H9 (cell line): ENCODE measurements at regions not wholly inside any gene's neighbourhood (a gene's known extent, or its start where the extent isn't known, plus 50 kb on each side); places are given as distances from the start of the nearest gene placed in this dataset.

Experiments
- DNase-seq: peaks from one replicate; pipeline ENCODE4 v3.0.0-alpha.2; 2017
- H2AFZ ChIP-seq: one replicate; pipeline ENCODE4 v1.6.1; 2013; ENCODE audit warnings: mild to moderate bottlenecking, low read length, control low read depth, moderate library complexity
- H2AK5ac ChIP-seq: 2 replicates; pipeline ENCODE4 v1.6.1; 2013; ENCODE audit warnings: low read length, control low read depth, mixed read lengths; ENCODE audit not compliant: insufficient read length
- H2BK120ac ChIP-seq: one replicate; pipeline ENCODE4 v1.6.1; 2013; ENCODE audit warnings: low read depth, mild to moderate bottlenecking, low read length, control low read depth, inconsistent platforms; ENCODE audit not compliant: poor library complexity, severe bottlenecking
- H2BK12ac ChIP-seq: 2 replicates; pipeline ENCODE4 v1.6.1; 2013; ENCODE audit warnings: low read length, control low read depth, mixed read lengths, low read depth; ENCODE audit not compliant: insufficient read length
- H2BK15ac ChIP-seq: 2 replicates; pipeline ENCODE4 v1.6.1; 2013; ENCODE audit warnings: low read depth, low read length, control low read depth
- H2BK20ac ChIP-seq: one replicate; pipeline ENCODE4 v1.6.1; 2013; ENCODE audit warnings: low read depth, mild to moderate bottlenecking, low read length, control low read depth, inconsistent platforms; ENCODE audit not compliant: poor library complexity, severe bottlenecking
- H2BK5ac ChIP-seq: 2 replicates; pipeline ENCODE4 v1.6.1; 2013; ENCODE audit warnings: low read length, control low read depth, mixed read lengths; ENCODE audit not compliant: insufficient read length
- H3K14ac ChIP-seq: 2 replicates; pipeline ENCODE4 v1.6.1; 2013; ENCODE audit warnings: low read length, control low read depth; ENCODE audit not compliant: insufficient read depth
- H3K18ac ChIP-seq: 2 replicates; pipeline ENCODE4 v1.6.1; 2013; ENCODE audit warnings: low read depth, mild to moderate bottlenecking, mixed read lengths, low read length, control low read depth; ENCODE audit not compliant: insufficient read length
- H3K23ac ChIP-seq: 2 replicates; pipeline ENCODE4 v1.6.1; 2013; ENCODE audit warnings: low read length, control low read depth, mixed read lengths, low read depth; ENCODE audit not compliant: insufficient read length
- H3K23me2 ChIP-seq: 2 replicates; pipeline ENCODE4 v1.6.1; 2013; ENCODE audit warnings: low read depth, mild to moderate bottlenecking, mixed read lengths, low read length, control low read depth; ENCODE audit not compliant: insufficient read length, poor library complexity, severe bottlenecking
- H3K27ac ChIP-seq: 2 replicates; pipeline ENCODE4 v1.5.1; 2013; ENCODE audit warnings: low read length, control low read depth, mixed read lengths, low read depth; ENCODE audit not compliant: insufficient read length
- H3K27me3 ChIP-seq: 2 replicates; pipeline ENCODE4 v1.6.1; 2013; ENCODE audit warnings: low read length, control low read depth, inconsistent platforms; ENCODE audit not compliant: insufficient read depth
- H3K4ac ChIP-seq: 2 replicates; pipeline ENCODE4 v1.6.1; 2013; ENCODE audit warnings: low read depth, mild to moderate bottlenecking, control low read depth, inconsistent platforms, low read length, moderate library complexity
- H3K4me1 ChIP-seq: 2 replicates; pipeline ENCODE4 v1.6.1; 2013; ENCODE audit warnings: low read length, control low read depth, inconsistent platforms; ENCODE audit not compliant: insufficient read depth
- H3K4me2 ChIP-seq: 2 replicates; pipeline ENCODE4 v1.6.1; 2013; ENCODE audit warnings: low read length, control low read depth, mixed read lengths; ENCODE audit not compliant: insufficient read length, insufficient read depth
- H3K56ac ChIP-seq: 2 replicates; pipeline ENCODE4 v1.6.1; 2013; ENCODE audit warnings: low read depth, mild to moderate bottlenecking, mixed read lengths, low read length, control low read depth; ENCODE audit not compliant: insufficient read length
- H3K79me1 ChIP-seq: 2 replicates; pipeline ENCODE4 v1.6.1; 2013; ENCODE audit warnings: low read depth, mild to moderate bottlenecking, moderate library complexity, low read length, control low read depth, inconsistent platforms; ENCODE audit not compliant: insufficient read depth, poor library complexity, severe bottlenecking
- H3K79me2 ChIP-seq: 2 replicates; pipeline ENCODE4 v1.6.1; 2013; ENCODE audit warnings: low read length, control low read depth, inconsistent platforms; ENCODE audit not compliant: insufficient read depth
- H3K9ac ChIP-seq: 2 replicates; pipeline ENCODE4 v1.6.1; 2013; ENCODE audit warnings: low read length, control low read depth, mixed read lengths; ENCODE audit not compliant: insufficient read length; ENCODE audit errors: extremely low read depth
- H3K9me3 ChIP-seq: one replicate; pipeline ENCODE4 v1.6.1; 2013; ENCODE audit warnings: low read depth, low read length, inconsistent platforms; ENCODE audit not compliant: control insufficient read depth
- H3T11ph ChIP-seq: one replicate; pipeline ENCODE4 v1.6.1; 2013; ENCODE audit warnings: mild to moderate bottlenecking, low read length, control low read depth, inconsistent platforms
- H4K20me1 ChIP-seq: one replicate; pipeline ENCODE4 v1.6.1; 2013; ENCODE audit not compliant: control insufficient read depth, insufficient read length, insufficient read depth
- H4K5ac ChIP-seq: 2 replicates; pipeline ENCODE4 v1.6.1; 2013; ENCODE audit warnings: low read depth, mild to moderate bottlenecking, mixed read lengths, low read length, control low read depth; ENCODE audit not compliant: insufficient read length
- H4K8ac ChIP-seq: replicated peaks from 2 replicates; pipeline ENCODE4 v1.6.1; 2013; ENCODE audit warnings: low read length, control low read depth, mixed read lengths, low read depth; ENCODE audit not compliant: insufficient read length
- H4K91ac ChIP-seq: 2 replicates; pipeline ENCODE4 v1.6.1; 2013; ENCODE audit warnings: low read depth, mild to moderate bottlenecking, moderate library complexity, mixed read lengths, low read length, control low read depth; ENCODE audit not compliant: insufficient read length
- H3K27ac Mint-ChIP-seq, 3 experiments: 2 replicates in 2 of 3; 3 replicates in 1 of 3; pipeline ENCODE4 v1.8.0; 2020 to 2021; ENCODE audit warnings: mixed read lengths in 3 of 3, mild to moderate bottlenecking in 1 of 3, moderate library complexity in 1 of 3
- H3K27me3 Mint-ChIP-seq: 2 replicates; pipeline ENCODE4 v1.8.0; 2021; ENCODE audit warnings: low read depth, mild to moderate bottlenecking, moderate library complexity, mixed read lengths
- H3K36me3 Mint-ChIP-seq, 3 experiments: 2 replicates in 2 of 3; 3 replicates in 1 of 3; pipeline ENCODE4 v1.8.0; 2020 to 2021; ENCODE audit warnings: low read depth in 3 of 3, mixed read lengths in 3 of 3; ENCODE audit not compliant: insufficient read depth in 1 of 3
- H3K4me1 Mint-ChIP-seq, 2 experiments: 2 replicates each; pipeline ENCODE4 v1.8.0; 2020; ENCODE audit warnings: mixed read lengths in 2 of 2
- H3K4me3 Mint-ChIP-seq, 2 experiments: 2 replicates in 1 of 2; 3 replicates in 1 of 2; pipeline ENCODE4 v1.8.0; 2020 to 2021; ENCODE audit warnings: mild to moderate bottlenecking in 2 of 2, mixed read lengths in 2 of 2, moderate library complexity in 1 of 2
- H3K9me3 Mint-ChIP-seq, 2 experiments: 2 replicates in 1 of 2; 3 replicates in 1 of 2; pipeline ENCODE4 v1.8.0; 2020; ENCODE audit warnings: mild to moderate bottlenecking in 2 of 2, mixed read lengths in 2 of 2, moderate library complexity in 1 of 2
- CTCF ChIP-seq: fragments of 200-600 bp; sonication (generic); conservative IDR thresholded peaks from 3 replicates; pipeline ENCODE4 v1.8.0; 2021; ENCODE audit warnings: antibody characterized with exemption, mild to moderate bottlenecking
- WGBS: extraction: QIAGEN DNeasy Blood & Tissue Kit; methylation state at CpG from one replicate; pipeline ENCODE4 v1.1.7; 2013; ENCODE audit warnings: missing lambda C conversion rate, low lambda C conversion rate, mixed read lengths; ENCODE audit not compliant: insufficient read length; ENCODE audit errors: extremely low coverage; 5-methylcytosine and 5-hydroxymethylcytosine counted together

- Histone ChIP-seq H3K9ac (no peak overlapping the region), H2BK20ac (no peak overlapping the region), H3K27me3 (no peaks in the 10 kb centered on the region), H3K79me2 (no peaks in the 10 kb centered on the region), H4K5ac (no peak overlapping the region), H3K79me1 (no peaks in the 10 kb centered on the region), H2AFZ (no peak overlapping the region), H2AK5ac (no peak overlapping the region), H3K23me2 (no peaks in the 10 kb centered on the region), H2BK120ac (no peak overlapping the region), H3K4me2 (no peak overlapping the region), H3K4me1 (no peaks in the 10 kb centered on the region), H4K20me1 (no peaks in the 10 kb centered on the region), H3K18ac (no peak overlapping the region), H3K4ac (no peak overlapping the region), H3K56ac (no peak overlapping the region), H3K14ac (no peak overlapping the region), H4K8ac (no peak overlapping the region), H4K91ac (no peak overlapping the region), H3K23ac (no peak overlapping the region), H2BK12ac (no peak overlapping the region), H3K9me3 (no peaks in the 10 kb centered on the region), H2BK5ac (no peak overlapping the region), H2BK15ac (no peak overlapping the region), H3T11ph (no peak overlapping the region), H3K27ac (no peak overlapping the region)
- H3K27ac Mint-ChIP-seq = no peak overlapping the region
- TF ChIP-seq CTCF = peak; percentile 84
- H3K4me3 Mint-ChIP-seq = no peak overlapping the region
- WGBS = no CpG with 5 or more reads among the region's 2 CpGs
- H3K9me3 Mint-ChIP-seq = no peaks in the 10 kb centered on the region; a peak in 1 of 5 replicates
- H3K4me1 Mint-ChIP-seq = peaks cover 0 to 2% of the 10 kb centered on the region in 2 experiments; a peak in 1 of 4 replicates
- no peaks in the 10 kb centered on the region for H3K36me3 Mint-ChIP-seq
- peak; percentile 46 for DNase-seq
- H3K27me3 Mint-ChIP-seq = no peaks in the 10 kb centered on the region
Measured at GRCh38 chr4:149264093-149264733, 551.4 kb downstream of the IQCM start.
